Tongue (tissue), 1 donor: ENCODE measurements at regions not wholly inside any gene's neighbourhood (a gene's known extent, or its start where the extent isn't known, plus 50 kb on each side); places are given as distances from the start of the nearest gene placed in this dataset.
A peak's percentile ranks its signal among the peaks of the same experiment; 100 is the strongest.

ENCODE experiments used
- DNase-seq: peaks from one replicate; pipeline ENCODE4 v3.0.0-alpha.2; 2015

- DNase-seq = no peak
These were observed 97.6 kb downstream of the FAT3 start for GRCh38 chr11:92322225-92322624.

DNA sequence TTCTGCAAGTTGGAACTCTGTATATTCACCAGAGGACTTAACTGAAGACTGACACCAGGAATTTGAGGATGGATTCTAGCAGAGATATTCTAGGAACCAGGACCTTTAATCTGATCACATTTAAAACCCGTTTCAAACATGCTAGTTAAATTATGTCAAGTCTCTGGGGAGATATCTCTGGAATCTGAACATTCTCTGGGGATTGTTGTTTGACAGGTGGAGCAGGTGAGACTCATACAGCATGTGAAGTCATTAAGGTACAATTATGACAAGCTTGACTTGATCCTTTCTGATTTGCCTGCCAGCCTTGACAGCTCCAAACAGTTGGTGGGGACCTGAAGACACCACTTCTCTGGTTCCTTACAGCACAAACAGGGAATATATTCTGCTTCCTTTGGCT lies 100.3 kb downstream of the FAT3 start:
- DNase-seq = no peak

- DNase-seq = no peak
These were observed 100.8 kb downstream of the FAT3 start for GRCh38 chr11:92325416-92325815.

- no peak for DNase-seq
These were observed 104.5 kb downstream of the FAT3 start for GRCh38 chr11:92329137-92329536.

- no peak for DNase-seq
These were observed 105.0 kb downstream of the FAT3 start for GRCh38 chr11:92329646-92330045.

- DNase-seq = no peak
These were observed 105.5 kb downstream of the FAT3 start for GRCh38 chr11:92330114-92330513.

GRCh38 chr11:92332986-92333385 lies 108.4 kb downstream of the FAT3 start:
- no peak for DNase-seq

GRCh38 chr11:92340839-92341238 lies 116.2 kb downstream of the FAT3 start:
- DNase-seq = no peak

DNA sequence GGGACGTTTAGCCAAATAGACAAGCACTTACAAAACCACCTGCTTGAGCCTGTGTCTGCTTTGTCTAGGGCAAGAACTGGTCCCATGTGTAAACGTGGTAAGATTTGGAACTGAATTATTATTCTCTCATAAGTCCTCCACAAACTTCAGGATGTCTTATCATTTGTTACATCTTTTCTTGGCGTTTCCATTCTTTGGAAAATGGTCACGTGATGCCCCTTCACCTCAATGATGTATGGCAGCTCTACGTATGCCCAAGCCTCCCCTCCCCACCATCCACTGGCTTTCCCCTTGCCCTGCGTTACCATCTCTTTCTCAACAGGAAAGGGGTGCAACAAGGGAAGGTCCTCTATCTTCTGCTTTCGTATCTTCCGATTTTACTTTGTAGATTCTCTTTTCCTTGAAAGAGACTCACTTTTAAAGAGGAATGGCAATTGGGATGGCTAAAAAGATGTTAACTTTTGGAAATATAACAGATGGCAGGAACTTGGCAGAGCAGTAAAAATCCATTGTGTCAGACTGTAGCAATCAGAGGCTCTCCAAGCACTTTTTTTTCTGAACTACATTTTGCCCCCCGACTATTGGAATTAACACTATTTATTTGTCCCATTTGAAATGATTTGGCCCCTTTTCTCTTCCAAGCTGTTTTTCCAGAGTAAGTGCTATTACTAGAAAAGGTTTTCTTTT lies 117.6 kb downstream of the FAT3 start:
- no peak for DNase-seq

DNA sequence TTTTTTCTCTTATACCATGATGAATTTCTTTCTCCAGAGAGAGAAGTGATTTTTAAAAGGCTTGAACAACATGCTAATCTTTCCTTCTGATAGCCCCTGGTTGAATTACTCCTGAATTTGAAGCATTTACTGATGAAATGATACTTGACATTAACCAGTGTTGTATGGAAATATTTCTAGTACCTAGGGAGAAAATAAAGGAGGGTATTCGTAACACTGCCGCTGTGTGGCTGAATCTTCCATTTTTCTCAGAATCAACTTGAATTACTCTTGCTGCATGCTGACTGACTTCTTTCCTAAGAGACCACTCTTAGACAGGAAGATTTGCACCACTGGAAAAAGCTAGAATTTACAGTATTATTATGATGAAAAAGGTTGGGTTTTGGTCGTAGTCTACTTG lies 118.3 kb downstream of the FAT3 start:
- peak; percentile 8 for DNase-seq

- no peak for DNase-seq
These were observed 121.6 kb downstream of the FAT3 start for GRCh38 chr11:92346220-92346619.

GRCh38 chr11:92347454-92347853 lies 122.8 kb downstream of the FAT3 start:
- no peak for DNase-seq

DNA sequence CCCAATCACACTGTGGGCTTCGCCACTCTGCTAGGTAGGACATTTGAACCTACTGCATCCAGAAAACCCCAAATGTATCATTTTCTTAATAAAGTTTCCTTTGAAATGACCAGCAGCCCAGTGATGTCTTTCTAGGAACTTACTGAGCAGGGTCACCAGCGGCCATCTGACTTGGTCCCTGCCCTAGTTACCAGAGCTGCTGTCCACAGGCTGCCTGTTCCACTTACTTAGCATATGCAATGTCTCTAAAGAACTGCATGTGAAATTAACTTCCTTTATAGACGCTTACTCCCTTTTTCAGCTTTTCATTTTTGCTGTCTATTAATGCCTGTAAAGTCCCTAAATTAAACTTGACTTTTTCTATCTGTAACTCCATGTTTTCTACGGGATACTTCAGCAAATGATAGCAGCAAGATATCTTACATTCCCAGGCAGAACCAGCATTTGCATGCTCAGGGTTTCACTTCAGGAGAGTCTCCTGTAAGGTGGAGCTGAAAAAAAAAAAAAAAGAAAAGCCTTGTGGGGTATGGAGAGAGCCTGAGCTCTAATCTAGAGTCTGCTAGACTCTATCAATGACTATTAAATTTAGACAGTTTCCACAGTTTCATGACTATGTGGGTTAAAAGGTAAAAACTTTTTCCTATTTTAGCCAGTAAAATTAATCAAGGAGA lies 125.0 kb downstream of the FAT3 start:
- no peak for DNase-seq

- no peak for DNase-seq
These were observed 132.7 kb downstream of the FAT3 start for GRCh38 chr11:92357344-92357743.

DNA sequence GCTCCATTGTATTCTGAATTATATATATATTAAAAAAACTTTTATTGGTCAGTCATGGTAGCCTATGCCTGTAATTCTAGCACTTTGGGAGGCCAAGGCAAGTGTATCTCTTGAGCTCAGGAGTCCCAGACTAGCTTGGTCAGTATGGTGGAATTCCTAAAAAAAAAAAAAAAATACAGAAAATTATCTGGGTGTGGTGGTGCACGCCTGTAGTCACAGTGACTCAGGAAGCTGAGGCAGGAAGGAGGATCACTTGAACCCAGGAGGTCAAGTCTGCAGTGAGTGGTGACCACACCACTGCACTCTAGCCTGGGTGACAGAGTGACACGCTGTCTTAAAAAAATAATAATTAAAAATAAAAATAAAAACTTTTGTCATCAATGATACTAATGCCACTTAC lies 133.2 kb downstream of the FAT3 start:
- no peak for DNase-seq

DNA sequence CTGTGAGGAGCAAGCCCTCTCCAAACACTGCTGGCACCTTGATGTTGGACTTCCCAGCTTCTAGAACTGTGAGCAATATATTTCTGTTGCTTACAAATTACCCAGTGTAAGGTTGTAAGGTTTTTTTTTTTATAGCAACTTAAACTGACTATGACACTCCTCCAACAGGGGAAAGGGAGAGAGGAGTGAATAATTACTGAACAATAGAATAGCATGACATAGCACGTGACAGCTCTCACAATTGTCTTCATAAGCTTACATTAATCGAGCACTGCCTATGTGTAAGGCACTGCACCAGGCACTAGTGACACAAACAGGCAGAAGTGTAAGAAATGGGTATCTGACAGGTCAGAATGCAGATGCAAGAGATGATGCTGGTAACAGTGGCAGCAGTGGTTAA lies 136.9 kb downstream of the FAT3 start:
- DNase-seq = no peak

GRCh38 chr11:92362989-92363388 lies 138.4 kb downstream of the FAT3 start:
- no peak for DNase-seq

DNA sequence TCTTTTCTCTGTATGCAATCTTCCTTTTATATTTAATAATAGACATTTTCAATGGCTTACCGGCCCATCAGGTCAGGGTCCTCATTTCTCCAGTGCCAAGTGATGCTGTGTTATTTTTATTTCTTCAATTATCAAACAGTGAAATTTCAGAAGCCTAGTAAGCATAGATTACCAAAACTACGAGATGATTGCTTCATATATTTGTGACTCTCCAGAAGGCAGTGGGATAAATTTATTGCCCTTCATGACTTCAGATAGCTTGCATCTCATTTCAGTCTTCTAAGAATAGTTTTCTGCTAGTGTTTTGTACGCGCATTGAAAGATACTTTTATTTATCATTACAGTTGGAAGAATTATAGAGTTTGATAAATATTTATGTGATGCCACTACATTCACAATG lies 139.6 kb downstream of the FAT3 start:
- no peak for DNase-seq

GRCh38 chr11:92376146-92376599 lies 151.6 kb downstream of the FAT3 start:
- DNase-seq = no peak

DNA sequence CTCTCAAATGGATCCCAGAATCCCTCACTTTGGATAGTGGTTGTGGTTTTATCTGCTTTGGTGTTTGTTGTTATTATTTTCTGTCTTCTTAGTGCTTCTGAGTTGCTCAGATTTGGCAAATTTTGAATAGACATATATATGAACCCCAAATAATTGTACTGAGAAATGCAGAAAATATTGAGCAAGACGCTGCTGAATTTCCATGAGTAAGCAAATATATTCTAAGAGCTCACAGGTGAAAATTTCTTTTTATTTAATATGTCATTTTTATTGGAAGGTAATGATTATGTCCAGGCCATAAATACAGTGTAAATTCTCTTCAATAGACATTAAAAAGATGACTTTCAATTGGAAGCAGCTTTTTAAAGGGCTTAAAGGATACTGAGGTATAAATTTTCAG lies 152.1 kb downstream of the FAT3 start:
- no peak for DNase-seq

DNA sequence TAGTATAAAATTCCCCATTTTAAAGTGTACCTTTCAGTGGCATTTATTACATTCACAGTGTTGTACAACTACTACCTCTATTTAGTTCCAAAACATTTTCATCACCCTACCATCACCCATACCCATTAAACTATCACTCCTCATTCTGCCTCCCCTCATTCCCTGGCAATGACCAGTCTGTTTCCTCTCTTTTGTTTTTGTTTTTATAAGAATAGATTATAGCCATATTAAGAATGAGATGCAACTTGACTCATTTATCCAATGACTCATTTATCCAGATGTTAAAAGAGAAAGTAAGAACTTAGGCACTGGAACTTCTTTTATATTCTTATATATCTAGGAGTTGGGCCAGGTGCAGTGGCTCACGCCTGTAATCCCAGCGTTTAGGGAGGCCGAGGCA lies 156.3 kb downstream of the FAT3 start:
- no peak for DNase-seq

GRCh38 chr11:92382311-92382710 lies 157.7 kb downstream of the FAT3 start:
- no peak for DNase-seq

DNA sequence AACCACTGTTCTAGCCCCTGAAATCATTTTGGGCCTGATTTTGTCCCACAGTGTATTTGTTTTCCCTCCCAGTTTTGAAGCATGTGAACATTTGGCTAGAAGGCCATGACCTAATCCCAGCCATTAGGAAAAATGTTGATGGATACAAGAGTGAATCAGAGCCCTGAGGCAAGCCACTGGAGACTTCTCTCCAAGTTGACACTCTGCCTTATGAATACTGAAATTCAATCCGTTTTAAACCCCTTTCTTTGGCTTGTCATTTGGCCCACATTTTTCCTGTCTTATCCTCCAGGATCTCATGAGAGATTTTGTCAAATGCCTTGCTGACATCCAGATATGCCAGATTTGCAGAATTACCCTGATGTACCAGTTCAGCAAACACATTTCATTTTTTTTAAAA lies 158.8 kb downstream of the FAT3 start:
- DNase-seq = peak; percentile 12

DNA sequence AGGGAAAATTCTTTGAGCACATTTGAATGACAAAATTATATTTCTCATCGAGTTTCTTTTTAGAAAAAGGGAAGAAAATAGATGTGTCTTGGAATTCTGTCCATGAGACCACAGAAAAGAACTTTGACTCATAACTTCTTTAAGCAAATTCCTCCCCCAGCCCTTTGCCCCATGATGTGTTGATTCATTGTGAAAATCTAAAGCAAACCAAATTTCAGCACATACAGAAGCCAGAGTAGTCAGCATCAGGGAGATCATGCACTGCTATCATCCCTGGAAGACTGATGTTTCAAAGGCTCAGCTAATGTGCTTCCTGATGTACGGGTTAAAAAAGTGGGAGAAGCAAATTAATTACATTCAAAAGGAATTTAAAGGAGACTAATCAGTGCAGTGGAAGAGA lies 159.7 kb downstream of the FAT3 start:
- DNase-seq = no peak
